Osteoblast (primary cell): ENCODE measurements at regions not wholly inside any gene's neighbourhood (a gene's known extent, or its start where the extent isn't known, plus 50 kb on each side); places are given as distances from the start of the nearest gene placed in this dataset.

Source experiments
- DNase-seq: peaks from one replicate; pipeline ENCODE4 v3.0.0; 2011; ENCODE audit warnings: low spot score, mixed read lengths; ENCODE audit not compliant: insufficient read length; ENCODE audit errors: missing footprints
- H2AFZ ChIP-seq: 2 replicates; pipeline ENCODE4 v1.6.0; 2011; ENCODE audit warnings: mild to moderate bottlenecking, low read length
- H3K27ac ChIP-seq: 2 replicates; pipeline ENCODE4 v1.5.1; 2011; ENCODE audit warnings: mild to moderate bottlenecking, low read depth, low read length, moderate library complexity
- H3K27me3 ChIP-seq: 2 replicates; pipeline ENCODE4 v1.6.0; 2012; ENCODE audit warnings: mild to moderate bottlenecking, control low read depth, inconsistent platforms, low read length, moderate library complexity; ENCODE audit not compliant: insufficient read depth
- H3K36me3 ChIP-seq: 2 replicates; pipeline ENCODE4 v1.5.1; 2011; ENCODE audit warnings: mild to moderate bottlenecking, low read length, control low read depth, moderate library complexity; ENCODE audit not compliant: insufficient read depth
- H3K4me1 ChIP-seq: 2 replicates; pipeline ENCODE4 v1.5.1; 2011; ENCODE audit warnings: mild to moderate bottlenecking, low read length, control low read depth, moderate library complexity; ENCODE audit not compliant: insufficient read depth
- H3K4me2 ChIP-seq: 2 replicates; pipeline ENCODE4 v1.6.0; 2011; ENCODE audit warnings: mild to moderate bottlenecking, low read length; ENCODE audit not compliant: insufficient read depth
- H3K4me3 ChIP-seq: fragments of 200-600 bp; sonication (generic); 3 replicates; pipeline ENCODE4 v1.5.1; 2012; ENCODE audit warnings: mild to moderate bottlenecking, low read length, inconsistent platforms; ENCODE audit not compliant: insufficient read depth
- H3K79me2 ChIP-seq: 2 replicates; pipeline ENCODE4 v1.6.0; 2012; ENCODE audit warnings: mild to moderate bottlenecking, low read length, control low read depth, inconsistent platforms; ENCODE audit not compliant: insufficient read depth
- H3K9me3 ChIP-seq: 2 replicates; pipeline ENCODE4 v1.5.1; 2011; ENCODE audit warnings: low read depth, low read length, control low read depth
- H4K20me1 ChIP-seq: 2 replicates; pipeline ENCODE4 v1.6.0; 2012; ENCODE audit warnings: mild to moderate bottlenecking, low read length, control low read depth; ENCODE audit not compliant: insufficient read depth
- TF ChIP-seq, protein P1 (sequence below): IDR thresholded peaks from 2 replicates; pipeline ENCODE4 v1.5.1; 2011; ENCODE audit warnings: mild to moderate bottlenecking, low read depth, low read length, moderate library complexity; ENCODE audit errors: extremely low read depth

DNA sequence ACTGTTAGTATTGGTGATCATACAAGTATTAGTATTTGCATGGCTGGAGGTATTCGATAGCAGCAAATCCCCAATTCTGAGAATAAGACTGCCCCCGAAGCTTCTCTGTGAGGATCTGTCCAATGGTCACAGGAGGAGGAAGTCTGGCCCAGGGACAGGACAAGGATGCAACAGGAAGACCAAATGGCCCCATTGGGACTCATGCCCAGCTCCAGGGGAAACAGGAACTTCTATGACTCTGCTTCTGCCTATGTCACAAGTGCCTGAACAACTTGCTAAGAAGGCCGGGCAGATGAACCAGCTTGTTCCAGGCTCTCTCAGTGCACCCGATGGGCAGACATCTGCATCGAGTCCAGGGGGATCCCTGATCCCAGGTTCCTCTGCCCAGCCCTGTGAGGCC lies 172.0 kb upstream of the GRB10 start:
- H3K36me3 ChIP-seq: no peaks in the 10 kb centered on the region
- H3K9me3 ChIP-seq: no peaks in the 10 kb centered on the region
- no peak overlapping the region for H3K4me2 ChIP-seq
- no peak overlapping the region for H3K27ac ChIP-seq
- no peak for DNase-seq
- no peaks in the 10 kb centered on the region for H4K20me1 ChIP-seq
- H3K79me2 ChIP-seq: no peaks in the 10 kb centered on the region
- H3K4me3 ChIP-seq: no peak overlapping the region
- no peaks in the 10 kb centered on the region for H3K27me3 ChIP-seq
- no peak overlapping the region for H2AFZ ChIP-seq
- H3K4me1 ChIP-seq: peaks cover 19% of the 10 kb centered on the region
- TF ChIP-seq, protein P1, sequence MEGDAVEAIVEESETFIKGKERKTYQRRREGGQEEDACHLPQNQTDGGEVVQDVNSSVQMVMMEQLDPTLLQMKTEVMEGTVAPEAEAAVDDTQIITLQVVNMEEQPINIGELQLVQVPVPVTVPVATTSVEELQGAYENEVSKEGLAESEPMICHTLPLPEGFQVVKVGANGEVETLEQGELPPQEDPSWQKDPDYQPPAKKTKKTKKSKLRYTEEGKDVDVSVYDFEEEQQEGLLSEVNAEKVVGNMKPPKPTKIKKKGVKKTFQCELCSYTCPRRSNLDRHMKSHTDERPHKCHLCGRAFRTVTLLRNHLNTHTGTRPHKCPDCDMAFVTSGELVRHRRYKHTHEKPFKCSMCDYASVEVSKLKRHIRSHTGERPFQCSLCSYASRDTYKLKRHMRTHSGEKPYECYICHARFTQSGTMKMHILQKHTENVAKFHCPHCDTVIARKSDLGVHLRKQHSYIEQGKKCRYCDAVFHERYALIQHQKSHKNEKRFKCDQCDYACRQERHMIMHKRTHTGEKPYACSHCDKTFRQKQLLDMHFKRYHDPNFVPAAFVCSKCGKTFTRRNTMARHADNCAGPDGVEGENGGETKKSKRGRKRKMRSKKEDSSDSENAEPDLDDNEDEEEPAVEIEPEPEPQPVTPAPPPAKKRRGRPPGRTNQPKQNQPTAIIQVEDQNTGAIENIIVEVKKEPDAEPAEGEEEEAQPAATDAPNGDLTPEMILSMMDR: no peak

DNA sequence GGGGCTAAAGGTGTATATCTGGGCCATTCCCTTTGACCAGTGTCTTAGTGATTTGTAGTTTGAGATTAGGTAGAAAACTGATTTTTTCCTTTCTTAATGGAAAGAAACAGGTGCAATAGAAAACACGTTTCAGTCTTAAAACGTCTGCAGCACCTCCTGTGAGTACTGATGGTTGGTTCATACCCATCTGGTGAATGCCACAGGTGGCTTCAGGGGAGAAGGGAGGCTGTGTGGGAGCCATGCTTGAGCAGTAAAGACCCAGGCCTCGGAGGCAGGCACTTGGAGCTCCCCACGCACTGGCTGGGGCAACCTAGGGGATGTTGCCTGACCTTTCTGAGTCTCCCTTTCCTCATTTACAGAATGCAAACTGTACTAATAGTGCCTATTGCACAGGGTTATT lies 171.5 kb upstream of the GRB10 start:
- Histone ChIP-seq H3K4me3 (no peak overlapping the region), H3K36me3 (no peaks in the 10 kb centered on the region), H3K4me2 (no peak overlapping the region), H3K27me3 (no peaks in the 10 kb centered on the region), H3K9me3 (no peaks in the 10 kb centered on the region), H4K20me1 (no peaks in the 10 kb centered on the region), H3K27ac (no peak overlapping the region), H3K4me1 (peaks cover 19% of the 10 kb centered on the region), H2AFZ (no peak overlapping the region), H3K79me2 (no peaks in the 10 kb centered on the region)
- TF ChIP-seq, protein P1: no peak
- no peak for DNase-seq

GRCh38 chr7:50953820-50954219 lies 171.1 kb upstream of the GRB10 start:
- no peaks in the 10 kb centered on the region for H3K9me3 ChIP-seq
- peak overlapping the region; percentile 34 for H3K4me2 ChIP-seq
- peaks cover 19% of the 10 kb centered on the region for H3K4me1 ChIP-seq
- no peak overlapping the region for H3K27ac ChIP-seq
- no peaks in the 10 kb centered on the region for H3K27me3 ChIP-seq
- no peaks in the 10 kb centered on the region for H4K20me1 ChIP-seq
- peak; percentile 93 for DNase-seq
- TF ChIP-seq, protein P1: no peak
- no peaks in the 10 kb centered on the region for H3K36me3 ChIP-seq
- H2AFZ ChIP-seq: peak overlapping the region; percentile 66
- H3K4me3 ChIP-seq: no peak overlapping the region
- no peaks in the 10 kb centered on the region for H3K79me2 ChIP-seq

- DNase-seq: no peak
- peaks cover 19% of the 10 kb centered on the region for H3K4me1 ChIP-seq
Measured at GRCh38 chr7:50953303-50953702, 170.6 kb upstream of the GRB10 start.

More at GRCh38 chr7:50953303-50953702, 170.6 kb upstream of the GRB10 start:
- Histone ChIP-seq H3K36me3 (no peaks in the 10 kb centered on the region), H3K9me3 (no peaks in the 10 kb centered on the region), H3K27ac (no peak overlapping the region), H3K27me3 (no peaks in the 10 kb centered on the region), H2AFZ (peak overlapping the region; percentile 66), H3K4me3 (no peak overlapping the region), H3K79me2 (no peaks in the 10 kb centered on the region), H4K20me1 (no peaks in the 10 kb centered on the region), H3K4me2 (peak overlapping the region; percentile 34)
- TF ChIP-seq, protein P1: no peak
